ENCODE measurements at regions not wholly inside any gene's neighbourhood (a gene's known extent, or its start where the extent isn't known, plus 50 kb on each side); places are given as distances from the start of the nearest gene placed in this dataset.

- ChIA-PET RAD21 (ENCODE audit: unreplicated experiment) (no interaction called here), SMC1A (ENCODE audit: uncharacterized antibody, unreplicated experiment) (no interaction called here), POLR2A (interaction anchor here (0.6 kb wide), 1 partner anchor 57 kb away, joined by 3 read pairs; no protein-coding TSS in a partner anchor), CTCF (no interaction called here)
- intact Hi-C loops (cut with micrococcal nuclease; ENCODE audit: unreplicated experiment) = no loop called here
- H2AFZ ChIP-seq (ENCODE audit: control insufficient read depth, low read depth, low read length) = no peak overlapping the region
- FAIRE-seq = no peak
- H3K4me2 ChIP-seq (ENCODE audit: control insufficient read depth, insufficient read depth) = no peak overlapping the region
- H3K27ac ChIP-seq (ENCODE audit: control insufficient read depth, insufficient read depth) = no peak overlapping the region
- no peaks in the 10 kb centered on the region for H3K4me1 ChIP-seq (ENCODE audit: control insufficient read depth, insufficient read depth, low read length)
- no peak for ATAC-seq
- no peaks in the 10 kb centered on the region for H4K20me1 ChIP-seq (ENCODE audit: control insufficient read depth, insufficient read depth)
- 9% methylated on average over 2 of the region's 2 CpGs for WGBS (ENCODE audit: insufficient coverage, insufficient replicate concordance, low lambda C conversion rate, missing lambda C conversion rate)
- H3K9ac ChIP-seq (ENCODE audit: control insufficient read depth, insufficient read depth, low read length) = no peak overlapping the region
- H3K36me3 ChIP-seq (ENCODE audit: control insufficient read depth in 2 of 2, insufficient read depth in 2 of 2, low read length in 1 of 2) = no peaks in the 10 kb centered on the region
- in situ Hi-C loops (cut with MboI) = no loop called here
- TF ChIP-seq SREBF2 (IDR thresholded peaks at IDR 0.05; ENCODE audit: low read length) = no peak
- no peak for TF ChIP-seq NR2F1 (conservative IDR thresholded peaks at IDR 0.05)
- TF ChIP-seq POLR2A (IDR thresholded peaks at IDR 0.05; ENCODE audit: low read depth, low read length) = no peak
- TF ChIP-seq EGR1 (IDR thresholded peaks at IDR 0.05; ENCODE audit: borderline replicate concordance in 1 of 2, low read depth in 2 of 2, low read length in 2 of 2) = no peak
- TF ChIP-seq PAX8 (IDR thresholded peaks at IDR 0.05) = no peak
- H3K9me3 ChIP-seq (replicated peaks; ENCODE audit: control insufficient read depth, insufficient read depth, low read length) = no peaks in the 10 kb centered on the region
- no TSS peak for BruUV-seq (replicated peaks)
- H3K79me2 ChIP-seq (ENCODE audit: control insufficient read depth, insufficient read depth, low read length) = no peaks in the 10 kb centered on the region
- no peak overlapping the region for H3K4me3 ChIP-seq
- H3K27me3 ChIP-seq (replicated peaks in 1 of 2; ENCODE audit: control insufficient read depth in 2 of 2, insufficient read depth in 2 of 2, low read length in 1 of 2) = no peaks in the 10 kb centered on the region
- no peak for DNase-seq (ENCODE audit: low read depth, low spot score)
These were observed 1382.0 kb upstream of the CELF2 start for GRCh38 chr10:9635691-9636090.

GRCh38 chr10:9636216-9636615 is 1381.5 kb upstream of the CELF2 start:
- Histone ChIP-seq H3K27me3 (replicated peaks in 1 of 2; ENCODE audit: control insufficient read depth in 2 of 2, insufficient read depth in 2 of 2, low read length in 1 of 2) (no peaks in the 10 kb centered on the region), H3K4me2 (ENCODE audit: control insufficient read depth, insufficient read depth) (no peak overlapping the region), H4K20me1 (ENCODE audit: control insufficient read depth, insufficient read depth) (no peaks in the 10 kb centered on the region), H3K79me2 (ENCODE audit: control insufficient read depth, insufficient read depth, low read length) (no peaks in the 10 kb centered on the region), H3K9ac (ENCODE audit: control insufficient read depth, insufficient read depth, low read length) (no peak overlapping the region), H3K36me3 (ENCODE audit: control insufficient read depth in 2 of 2, insufficient read depth in 2 of 2, low read length in 1 of 2) (no peaks in the 10 kb centered on the region), H3K9me3 (replicated peaks; ENCODE audit: control insufficient read depth, insufficient read depth, low read length) (no peaks in the 10 kb centered on the region), H3K4me1 (ENCODE audit: control insufficient read depth, insufficient read depth, low read length) (no peaks in the 10 kb centered on the region), H3K27ac (ENCODE audit: control insufficient read depth, insufficient read depth) (no peak overlapping the region), H2AFZ (ENCODE audit: control insufficient read depth, low read depth, low read length) (no peak overlapping the region), H3K4me3 (no peak overlapping the region)
- ChIA-PET RAD21 (ENCODE audit: unreplicated experiment) (no interaction called here), CTCF (no interaction called here), POLR2A (interaction anchor here (0.6 kb wide), 1 partner anchor 57 kb away, joined by 3 read pairs; no protein-coding TSS in a partner anchor), SMC1A (ENCODE audit: uncharacterized antibody, unreplicated experiment) (no interaction called here)
- FAIRE-seq (no peak), DNase-seq (ENCODE audit: low read depth, low spot score) (no peak), ATAC-seq (no peak)
- TF ChIP-seq ZBTB33 (IDR thresholded peaks at IDR 0.05) = no peak
- TF ChIP-seq POLR2AphosphoS5 (IDR thresholded peaks at IDR 0.05; ENCODE audit: low read length) = no peak
- no peak for TF ChIP-seq TCF3 (IDR thresholded peaks at IDR 0.05; ENCODE audit: borderline replicate concordance, insufficient read depth, low read depth, low read length)
- TF ChIP-seq CHD2 (IDR thresholded peaks at IDR 0.05; ENCODE audit: borderline replicate concordance, low read depth, low read length) = no peak
- TF ChIP-seq SMAD1 (IDR thresholded peaks at IDR 0.05; ENCODE audit: low read depth, partially characterized antibody) = no peak
- no peak for TF ChIP-seq REST (IDR thresholded peaks at IDR 0.05; ENCODE audit: low read depth, low read length)
- 43% methylated on average over 2 of the region's 2 CpGs for WGBS (ENCODE audit: insufficient coverage, insufficient replicate concordance, low lambda C conversion rate, missing lambda C conversion rate)
- intact Hi-C loops (cut with micrococcal nuclease; ENCODE audit: unreplicated experiment) (no loop called here), in situ Hi-C loops (cut with MboI) (no loop called here)
- no TSS peak for BruUV-seq (replicated peaks)
